ENCODE measurements at regions not wholly inside any gene's neighbourhood (a gene's known extent, or its start where the extent isn't known, plus 50 kb on each side); places are given as distances from the start of the nearest gene placed in this dataset.

DNA sequence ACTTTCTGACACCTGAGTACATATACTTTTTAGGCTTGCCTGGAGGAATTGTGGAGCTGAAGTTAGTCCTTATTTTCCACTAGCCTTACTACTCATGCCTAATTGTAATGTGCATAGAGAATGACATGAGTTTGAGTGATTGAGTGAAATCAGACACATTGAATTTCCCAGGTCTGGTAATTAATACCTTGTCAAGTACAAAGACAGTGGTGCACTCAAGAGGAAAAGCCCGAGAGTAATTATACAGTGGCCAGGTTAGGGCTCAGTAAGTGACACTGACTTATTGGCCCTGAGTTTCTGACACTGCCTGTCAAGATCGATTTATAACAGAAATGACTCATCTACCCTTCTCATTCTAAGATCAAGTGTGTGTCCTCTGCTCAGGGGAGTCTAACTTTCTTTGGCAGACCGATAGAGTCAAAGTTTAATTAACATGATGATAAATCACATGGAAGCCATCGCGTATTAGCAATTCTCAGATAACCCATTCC, 288.3 kb downstream of the TPBG start:
- no peak for DNase-seq

DNA sequence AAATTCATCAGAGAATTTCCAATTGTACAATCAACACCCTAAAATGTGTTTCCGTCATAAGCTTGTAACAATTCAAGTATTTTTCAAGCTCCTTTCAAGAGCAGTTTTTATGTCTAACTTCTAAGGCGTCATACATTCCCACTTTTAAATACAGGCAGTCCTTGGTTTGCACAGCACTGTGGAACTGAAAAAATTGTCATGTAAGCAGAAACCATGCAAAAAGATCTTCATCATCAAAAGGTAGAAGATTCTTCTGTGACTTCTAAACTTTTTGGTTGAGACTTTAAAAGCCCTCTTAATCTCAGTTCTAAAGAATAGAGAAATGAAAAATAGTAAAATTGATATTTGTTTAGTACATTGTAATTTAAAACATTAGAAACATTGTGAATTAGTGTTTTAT, 315.6 kb downstream of the TPBG start:
- DNase-seq: no peak

DNA sequence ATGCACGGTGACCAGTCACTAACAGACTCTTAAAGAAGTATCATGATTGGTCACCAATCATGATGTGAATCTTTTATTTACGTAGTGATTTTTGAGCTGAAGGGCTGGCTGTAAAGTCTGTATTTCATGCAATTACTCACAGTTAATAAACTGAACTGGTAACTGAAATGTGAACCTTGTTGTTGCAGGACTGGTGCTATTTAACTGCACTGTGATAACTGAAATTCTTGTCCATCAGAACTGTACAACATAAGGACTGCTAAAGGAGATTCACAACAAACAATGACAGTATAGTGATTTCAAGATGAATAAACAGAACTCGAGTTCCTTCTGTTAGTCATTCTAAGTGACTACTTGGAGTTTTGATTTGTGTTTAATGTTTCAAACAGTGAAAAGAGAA, 316.6 kb downstream of the TPBG start:
- no peak for DNase-seq

DNA sequence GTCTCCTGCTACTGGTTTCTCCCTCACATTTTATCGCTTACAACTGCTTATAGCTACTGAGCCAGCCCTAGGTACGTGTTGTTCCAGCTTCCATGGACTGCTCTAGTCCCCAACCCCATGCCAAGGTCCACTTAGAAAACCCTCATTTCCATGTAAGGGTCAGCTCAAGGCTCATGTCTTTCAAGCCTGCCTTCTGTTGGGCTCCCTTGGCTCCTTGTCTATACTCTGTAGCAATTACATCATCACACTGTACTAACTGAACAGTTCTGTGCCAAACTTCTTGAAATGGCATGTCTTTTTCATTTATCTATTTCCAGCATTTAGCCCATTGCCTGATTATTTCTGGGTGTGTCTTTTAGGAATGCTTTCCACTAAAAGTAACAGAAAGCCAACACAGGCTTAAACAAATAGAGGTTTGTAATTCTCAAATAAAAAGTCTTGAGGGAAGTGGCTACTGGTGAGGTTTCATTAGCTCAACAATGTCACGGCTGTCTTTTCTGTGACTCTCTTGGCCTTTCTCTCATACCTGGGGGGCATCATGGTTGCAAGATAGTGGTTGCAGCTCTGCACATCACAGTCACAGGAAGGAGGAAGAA, 317.6 kb downstream of the TPBG start:
- no peak for DNase-seq

DNA sequence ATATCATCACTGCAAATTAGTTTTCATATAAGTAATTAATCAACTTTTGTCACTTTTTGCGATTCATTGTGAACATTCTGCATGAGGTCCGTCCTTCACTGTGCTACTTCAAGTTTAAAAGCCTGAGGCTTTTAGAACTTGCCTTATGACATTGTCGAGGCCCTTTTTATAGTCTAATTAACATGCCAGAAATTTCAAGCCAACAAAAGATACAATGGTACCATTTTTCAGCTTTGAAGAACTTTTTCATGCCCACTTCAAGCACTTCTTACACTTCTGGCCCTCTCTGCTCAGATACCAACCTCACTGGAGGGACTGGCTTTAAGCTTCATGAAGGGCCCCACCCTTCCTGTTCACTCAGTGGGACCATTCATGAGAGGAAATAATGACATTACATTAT, 323.1 kb downstream of the TPBG start:
- no peak for DNase-seq

DNA sequence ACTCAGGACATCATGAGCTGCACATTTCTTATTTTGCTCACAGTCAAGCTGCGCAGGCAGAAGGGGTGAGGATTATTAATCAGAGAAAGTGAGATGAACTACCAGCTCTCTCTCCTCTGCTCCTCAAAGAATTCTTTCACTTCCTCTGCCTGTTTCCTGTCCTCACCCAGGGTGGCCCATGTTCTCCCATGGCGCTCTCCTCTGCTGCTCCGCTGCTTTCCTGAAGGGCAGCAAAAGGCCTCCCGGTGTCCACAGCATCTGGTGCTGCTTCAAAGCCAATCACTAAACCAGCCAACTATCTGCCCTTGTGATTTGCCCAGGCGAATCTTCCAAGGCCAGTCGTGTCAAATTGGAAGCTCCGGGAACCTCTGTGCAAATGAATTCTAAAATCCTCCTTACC, 324.2 kb downstream of the TPBG start:
- no peak for DNase-seq

DNA sequence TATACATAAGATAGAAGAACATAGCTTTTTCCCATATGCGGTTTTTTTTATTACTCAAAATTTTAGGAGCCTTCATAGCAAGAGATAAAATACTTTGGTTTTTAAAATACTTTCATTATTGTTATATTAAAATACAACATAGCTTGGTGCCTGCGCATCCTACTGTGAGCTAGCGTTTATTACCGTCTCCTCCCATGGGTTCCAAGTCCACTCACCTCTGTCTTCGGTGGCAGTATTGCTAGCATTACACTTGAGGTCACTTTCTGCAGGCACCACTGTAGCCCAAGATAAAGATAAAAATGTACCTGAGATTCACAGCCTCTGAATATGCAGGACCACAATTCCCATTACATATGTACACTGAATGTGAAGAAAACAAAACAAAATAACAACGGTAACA, 326.7 kb downstream of the TPBG start:
- DNase-seq: no peak

DNA sequence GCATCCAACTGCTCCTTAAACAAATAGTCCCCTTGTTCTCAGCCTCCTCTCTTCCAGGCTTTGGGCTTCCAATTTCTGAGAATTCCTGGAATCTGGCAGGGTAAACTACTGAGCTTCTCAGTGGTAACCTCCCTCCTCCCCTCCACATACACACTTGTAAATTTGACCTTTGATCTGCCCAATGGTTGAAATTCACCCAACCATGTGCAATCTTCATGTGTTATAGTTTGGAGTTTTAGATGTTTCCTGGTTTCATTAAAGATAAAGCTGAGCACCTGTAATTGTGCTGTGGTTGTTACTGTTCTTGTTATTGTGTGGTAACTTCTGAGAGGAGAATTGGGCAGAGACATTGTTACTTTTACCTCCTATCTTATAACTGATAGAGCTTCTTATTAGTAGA, 328.4 kb downstream of the TPBG start:
- no peak for DNase-seq

DNA sequence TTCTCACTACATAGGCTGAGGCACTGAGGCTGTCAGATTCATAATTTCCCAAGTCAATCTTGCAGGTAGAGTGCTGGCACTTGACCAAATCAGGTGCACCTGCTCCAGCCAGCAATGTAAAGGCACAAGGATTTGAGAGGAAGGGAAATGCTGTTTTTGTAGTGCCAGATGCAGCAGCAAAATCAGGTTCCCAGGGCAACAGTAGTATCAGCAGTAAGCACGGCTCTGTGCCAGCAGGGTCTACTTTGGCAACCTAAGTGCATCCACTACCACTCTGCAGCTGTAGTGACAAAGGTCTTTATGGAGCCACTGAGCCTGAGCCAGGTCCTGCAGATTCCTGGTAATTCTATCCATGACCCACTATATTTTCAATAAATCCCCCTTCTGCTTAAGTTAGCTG, 329.5 kb downstream of the TPBG start:
- DNase-seq: no peak

DNA sequence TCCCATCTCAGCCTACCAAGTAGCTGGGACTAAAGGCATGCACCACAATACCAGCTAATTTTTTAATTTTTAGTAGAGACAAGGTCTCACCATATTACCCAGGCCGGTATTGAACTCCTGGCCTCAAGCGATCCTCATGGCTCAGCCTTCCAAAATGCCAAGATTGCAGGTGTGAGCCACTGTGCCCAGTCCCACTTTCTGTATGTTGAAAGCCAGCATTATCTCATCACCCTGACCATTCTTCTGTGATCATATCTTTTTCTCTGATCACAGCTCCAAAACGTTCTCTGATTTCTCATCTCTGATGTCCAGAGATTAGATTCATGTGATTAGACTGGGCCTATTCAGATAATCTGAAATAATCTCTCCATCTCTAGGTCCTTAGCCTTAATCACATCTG, 337.7 kb downstream of the TPBG start:
- no peak for DNase-seq

DNA sequence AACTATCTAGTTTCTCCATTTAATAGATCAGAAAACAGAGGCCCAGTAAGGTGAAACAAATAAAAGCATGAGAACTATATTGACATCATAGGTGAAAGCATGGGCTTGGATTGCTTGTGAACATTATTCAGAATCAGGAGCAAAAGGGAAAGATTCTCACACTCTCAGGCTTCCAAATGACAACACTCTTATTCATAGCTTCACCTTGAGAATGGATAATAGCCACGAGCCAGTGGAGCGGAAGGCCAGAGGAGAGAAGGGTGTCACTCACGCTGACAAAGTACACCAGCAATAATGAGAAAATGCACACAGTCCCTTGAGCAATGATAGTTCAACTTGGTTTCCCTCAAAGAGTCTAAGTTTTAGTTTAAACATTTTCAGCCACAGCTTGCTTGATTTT, 339.0 kb downstream of the TPBG start:
- no peak for DNase-seq

DNA sequence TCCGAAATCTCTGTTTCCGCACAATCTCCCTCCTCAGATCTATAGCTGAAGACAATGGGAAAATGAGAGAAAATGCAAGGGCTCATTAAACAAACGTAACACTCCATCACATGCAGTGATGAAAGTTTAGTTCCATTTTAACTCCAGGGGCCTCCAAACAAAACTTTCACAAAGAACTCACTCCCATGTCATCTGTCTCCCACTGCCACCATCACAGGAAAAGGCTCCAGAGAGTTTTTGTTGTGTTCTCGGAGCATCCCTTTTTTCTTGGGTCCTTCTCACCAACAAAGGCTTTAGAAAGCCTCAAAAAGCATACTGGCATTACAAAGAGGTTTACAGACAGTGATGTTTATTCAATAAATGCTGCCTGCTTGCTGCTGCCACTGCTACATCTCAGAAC, 339.6 kb downstream of the TPBG start:
- no peak for DNase-seq

DNA sequence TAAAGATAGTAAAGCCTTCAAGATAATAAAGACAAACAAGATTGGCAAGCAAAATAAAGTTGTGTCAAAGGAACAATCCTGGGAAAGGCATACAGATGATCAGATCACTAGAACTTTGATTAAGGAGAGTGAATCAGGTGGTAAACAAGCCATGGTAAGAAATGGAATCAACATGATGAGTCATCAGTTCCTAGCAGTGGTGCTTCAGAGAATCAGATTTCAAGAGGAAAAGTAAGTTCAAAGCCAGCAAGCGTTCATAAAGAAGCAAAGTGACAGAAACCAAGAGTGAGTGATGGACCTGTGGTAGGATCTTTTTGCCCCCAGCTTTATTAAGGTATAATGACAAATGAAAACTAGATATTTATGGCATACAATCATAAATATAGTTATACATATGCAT, 340.4 kb downstream of the TPBG start:
- DNase-seq: no peak

DNA sequence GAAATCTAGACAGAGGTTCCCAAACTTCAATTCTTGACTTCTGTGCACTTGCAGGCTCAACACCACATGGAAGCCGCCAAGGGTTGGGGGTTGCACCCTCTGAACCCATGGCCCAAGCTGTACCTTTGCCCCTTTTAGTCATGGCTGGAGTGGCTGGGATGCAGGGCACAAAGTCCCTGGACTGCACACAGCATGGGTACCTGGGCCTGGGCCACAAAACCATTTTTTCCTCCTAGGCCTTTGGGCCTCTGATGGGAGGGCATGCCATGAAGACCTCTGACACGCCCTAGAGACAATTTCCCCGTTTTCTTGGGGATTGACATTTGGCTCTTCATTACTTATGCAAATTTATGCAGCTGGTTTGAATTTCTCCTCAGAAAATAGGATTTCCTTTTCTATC, 342.0 kb downstream of the TPBG start:
- no peak for DNase-seq

DNA sequence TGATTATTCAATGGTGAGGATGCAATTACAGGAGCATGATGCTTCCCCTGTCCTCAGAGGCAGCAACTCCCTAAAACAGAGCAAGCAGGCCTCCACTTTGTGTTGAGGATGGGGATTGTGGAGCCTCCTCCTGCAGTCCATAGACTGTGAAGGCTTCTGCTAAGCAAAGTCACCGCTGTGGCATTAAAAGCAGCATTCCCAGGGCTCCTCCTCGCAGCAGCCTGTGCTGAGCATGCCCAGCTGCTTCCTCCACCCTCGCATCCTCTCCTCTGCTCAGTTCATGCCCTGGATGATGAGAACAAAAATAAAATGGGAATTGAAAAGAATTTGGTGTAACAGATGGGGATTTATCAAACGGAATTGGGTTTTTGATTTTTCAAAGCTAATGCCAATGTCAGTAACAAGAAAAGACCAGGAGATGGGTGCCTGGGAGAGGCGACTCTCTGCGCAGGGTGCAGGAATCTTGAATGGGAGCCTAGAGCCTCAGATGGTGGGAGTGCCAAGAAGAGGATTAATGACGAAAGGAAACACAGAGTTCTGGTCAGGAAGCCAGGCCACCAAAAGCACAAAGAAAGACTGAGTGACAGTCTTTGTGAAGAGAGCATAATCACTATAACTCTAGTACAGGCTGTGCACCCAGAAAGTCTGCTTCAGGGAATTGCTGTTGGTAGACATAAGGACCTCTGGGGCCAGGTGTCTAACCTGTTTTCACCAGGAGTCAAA, 347.6 kb downstream of the TPBG start:
- DNase-seq: peak; percentile 18

DNA sequence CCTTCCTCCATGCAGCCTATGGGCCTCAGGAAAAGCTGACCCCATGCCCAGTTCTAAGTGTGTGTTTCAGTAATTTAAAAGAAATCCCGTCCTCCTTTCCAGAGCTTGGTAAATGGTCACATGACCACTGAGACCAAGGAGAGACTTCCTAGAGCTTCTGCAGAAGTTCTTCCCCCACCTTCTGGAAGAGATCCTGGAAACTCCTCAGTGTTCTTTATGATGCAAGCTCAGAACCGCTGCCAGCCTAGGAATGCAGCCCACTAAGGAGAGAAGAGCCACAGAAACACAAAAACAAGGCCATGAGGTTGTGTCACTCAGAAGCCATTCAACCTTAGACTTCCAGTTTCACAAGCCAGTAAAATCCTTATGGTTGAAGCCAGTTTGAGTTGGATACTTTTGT, 348.4 kb downstream of the TPBG start:
- DNase-seq: peak; percentile 60

DNA sequence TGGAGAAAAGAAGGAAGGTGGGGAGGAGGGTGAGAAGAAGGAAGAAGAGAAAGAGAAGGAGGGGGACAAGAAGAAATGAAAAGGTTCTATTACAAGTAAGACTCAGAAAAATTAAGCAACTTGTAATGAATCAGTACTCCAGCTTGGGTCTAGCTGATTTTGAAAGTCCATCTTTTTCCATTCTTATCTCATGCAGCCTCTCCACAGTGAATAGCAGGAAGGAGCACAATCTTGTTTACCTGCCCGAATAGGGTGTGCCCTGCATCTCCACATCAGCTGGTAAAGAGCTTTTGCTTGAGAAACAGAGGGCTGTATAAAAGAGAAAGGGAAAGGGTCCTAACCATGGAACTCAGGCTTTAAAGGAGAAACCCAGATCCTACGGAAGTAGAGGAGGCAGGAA, 348.8 kb downstream of the TPBG start:
- DNase-seq: no peak

DNA sequence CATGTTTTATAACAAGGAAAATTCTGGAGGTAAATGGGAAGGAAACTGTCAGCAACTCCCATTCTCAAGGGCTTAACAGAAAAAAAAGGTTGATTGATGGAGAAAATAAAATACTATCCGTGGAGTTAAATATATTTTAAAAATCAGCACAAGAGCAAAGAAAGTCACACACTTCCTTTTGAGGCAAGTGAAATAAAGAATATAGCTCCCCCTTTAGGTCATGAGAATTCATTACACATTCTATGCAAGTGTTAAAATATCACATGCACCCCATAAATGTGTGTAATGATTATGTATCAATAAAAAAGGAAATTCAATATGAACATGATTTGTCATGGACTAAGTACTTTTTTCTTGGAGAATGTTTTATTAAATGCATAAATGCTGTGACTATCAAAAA, 349.2 kb downstream of the TPBG start:
- no peak for DNase-seq

DNA sequence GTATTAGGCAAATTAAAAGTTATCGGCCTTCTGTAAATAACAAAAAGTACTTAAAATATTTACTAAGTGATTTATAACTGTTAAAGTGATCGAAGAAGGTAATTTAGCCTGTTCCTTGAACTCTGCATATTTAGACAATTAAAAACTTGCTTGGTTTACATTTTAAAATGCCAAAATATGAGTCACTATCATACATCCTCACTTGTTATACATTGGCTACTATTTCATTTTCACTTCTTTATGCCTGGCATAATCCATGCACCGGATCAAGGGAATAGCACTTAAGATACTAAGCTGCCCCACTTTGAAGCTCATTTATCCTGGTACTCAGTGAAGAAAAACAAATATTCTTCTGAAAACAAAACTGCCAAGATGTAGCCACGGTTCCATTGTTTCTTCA, 344.6 kb downstream of the UBE3D start:
- no peak for DNase-seq

DNA sequence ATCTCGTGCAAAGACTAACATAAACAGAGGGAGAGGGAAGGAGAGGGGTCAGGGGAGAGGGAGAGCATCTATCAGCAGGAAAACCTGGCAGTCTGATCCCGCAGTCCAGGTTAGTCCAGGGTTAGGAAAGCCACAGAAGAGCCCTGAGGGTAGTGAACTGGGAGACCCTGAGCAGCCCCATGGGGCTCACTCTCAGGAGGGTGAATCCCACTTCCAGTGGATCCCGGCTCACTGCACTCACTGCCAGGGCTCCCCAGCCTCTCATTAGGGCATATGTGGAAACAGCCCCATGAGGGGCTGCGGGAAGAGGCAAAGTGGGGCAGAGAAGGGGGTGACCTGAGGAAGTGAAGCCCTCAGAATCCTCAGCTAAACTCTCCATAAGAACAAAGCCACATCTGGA, 329.9 kb downstream of the UBE3D start:
- DNase-seq: no peak

DNA sequence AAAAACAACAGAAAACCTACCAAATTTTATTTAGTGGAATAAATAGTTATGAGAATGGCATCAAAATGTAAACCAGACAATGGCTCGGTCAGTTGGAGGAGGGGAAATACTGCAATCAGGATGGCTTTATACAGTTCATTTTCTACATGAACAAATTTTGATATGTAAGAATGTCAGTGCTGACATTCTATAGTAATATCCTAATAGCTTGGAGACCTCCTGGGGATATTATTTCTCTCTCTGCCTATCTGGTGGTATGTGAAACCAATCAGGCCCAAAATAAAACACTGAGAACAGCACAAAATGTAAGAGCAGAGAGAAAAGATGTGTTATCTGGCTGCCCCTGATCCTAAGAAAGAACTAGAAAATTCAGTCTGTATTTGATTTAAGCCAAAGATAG, 327.7 kb downstream of the UBE3D start:
- no peak for DNase-seq

DNA sequence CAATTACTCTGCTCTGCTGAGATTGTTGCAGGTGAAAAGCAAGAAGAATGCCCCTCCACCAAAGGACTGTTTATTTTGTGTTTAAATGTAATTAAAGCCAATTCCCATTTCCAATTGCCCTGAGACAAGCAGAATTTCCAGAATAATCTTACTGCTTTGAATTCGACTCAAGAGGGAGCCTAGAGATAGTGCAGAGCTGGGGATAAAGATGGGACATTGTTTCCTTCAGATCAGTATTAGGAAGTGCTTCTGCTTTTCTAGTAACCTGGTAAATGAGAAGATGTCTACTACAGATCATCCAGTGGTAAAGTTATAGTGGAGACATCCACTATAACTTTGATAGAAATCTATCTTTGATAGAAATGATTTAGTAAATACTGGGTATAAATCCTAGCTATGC, 326.9 kb downstream of the UBE3D start:
- no peak for DNase-seq

DNA sequence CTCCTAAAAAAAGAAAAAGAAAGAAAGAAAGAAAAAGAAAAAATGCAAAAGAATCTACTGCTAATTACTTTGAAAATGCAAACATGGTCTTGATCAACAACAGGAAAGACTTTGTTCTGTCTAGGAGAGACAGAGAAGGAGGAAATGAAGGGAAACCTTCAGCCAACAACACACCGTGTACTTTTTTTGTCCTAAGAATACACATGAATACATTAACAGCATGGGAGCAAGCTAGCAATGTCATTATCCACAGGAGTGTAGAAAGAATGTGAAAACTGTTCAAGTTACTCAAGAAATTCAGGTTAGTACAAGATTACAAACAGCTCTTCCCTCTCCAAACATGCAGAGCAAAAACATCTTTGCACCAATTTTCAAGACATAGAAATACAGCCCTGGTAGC, 326.3 kb downstream of the UBE3D start:
- DNase-seq: no peak

DNA sequence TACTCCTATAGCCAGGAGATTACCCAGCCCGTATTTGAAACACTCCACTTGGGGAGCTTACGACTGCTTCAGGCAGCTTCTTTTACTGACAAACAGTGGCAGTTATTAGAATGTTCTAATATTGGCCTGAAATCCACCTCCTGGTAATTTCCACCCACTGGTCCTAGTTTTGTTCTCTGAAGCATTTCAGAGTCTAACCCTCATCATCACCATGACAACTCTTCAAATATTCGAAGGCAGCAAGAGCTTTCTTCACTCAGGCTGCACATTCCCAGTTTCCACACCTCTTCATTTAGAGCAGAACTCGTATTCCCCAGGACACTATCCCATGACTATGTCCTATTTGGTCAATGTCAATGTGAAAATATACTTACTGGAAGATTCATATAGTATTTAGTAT, 325.6 kb downstream of the UBE3D start:
- no peak for DNase-seq
